OCI-LY7 (cell line): ENCODE measurements at regions not wholly inside any gene's neighbourhood (a gene's known extent, or its start where the extent isn't known, plus 50 kb on each side); places are given as distances from the start of the nearest gene placed in this dataset.

ENCODE experiments used
- BruUV-seq: library from RNA; stranded (reverse); fragments of 400-500 nt; replicated peaks from 2 replicates; lab custom pipeline; 2021; lab: Mats Ljungman, UMichigan
- CTCF ChIA-PET: fragments of 300-600 bp; sonication (Branson Sonifier 250); formaldehyde crosslinking; loops from one replicate; lab custom pipeline; 2022; ENCODE audit warnings: antibody characterized with exemption; ENCODE audit not compliant: unreplicated experiment; lab: Charles Lee
- POLR2A ChIA-PET: fragments of 300-600 bp; sonication (Branson Sonifier 250); formaldehyde crosslinking; loops from one replicate; lab custom pipeline; 2022; ENCODE audit warnings: antibody characterized with exemption; lab: Charles Lee
- DNase-seq: peaks from one replicate; pipeline ENCODE4 v3.0.0-alpha.2; 2015; ENCODE audit warnings: low spot score
- H2AFZ ChIP-seq: fragments of 200-600 bp; sonication (generic), shearing (Covaris generic); 2 replicates; pipeline ENCODE4 v1.6.1; 2014; ENCODE audit warnings: mild to moderate bottlenecking, antibody characterized with exemption, low read length, moderate library complexity
- H3K27ac ChIP-seq: fragments of 200-600 bp; sonication (generic); 2 replicates; pipeline ENCODE4 v1.5.1; 2014; ENCODE audit warnings: mixed run types, low read depth, mild to moderate bottlenecking, moderate library complexity, low read length, inconsistent platforms; ENCODE audit not compliant: poor library complexity, severe bottlenecking
- H3K36me3 ChIP-seq: fragments of 200-600 bp; sonication (generic); 2 replicates; pipeline ENCODE4 v1.6.1; 2014; ENCODE audit warnings: mild to moderate bottlenecking, antibody characterized with exemption, low read length, moderate library complexity, mixed read lengths; ENCODE audit not compliant: insufficient read depth
- H3K4me1 ChIP-seq: fragments of 200-600 bp; sonication (generic); 2 replicates; pipeline ENCODE4 v1.5.1; 2014; ENCODE audit warnings: mild to moderate bottlenecking, low read length; ENCODE audit not compliant: insufficient read depth, poor library complexity, severe bottlenecking
- H3K4me2 ChIP-seq: fragments of 200-600 bp; sonication (generic); 2 replicates; pipeline ENCODE4 v1.6.1; 2014; ENCODE audit warnings: mild to moderate bottlenecking, low read length
- H3K4me3 ChIP-seq: fragments of 200-600 bp; sonication (generic); 2 replicates; pipeline ENCODE4 v1.5.1; 2014; ENCODE audit warnings: mild to moderate bottlenecking, low read depth, low read length; ENCODE audit not compliant: poor library complexity, severe bottlenecking
- H3K79me2 ChIP-seq: fragments of 200-600 bp; sonication (generic); 2 replicates; pipeline ENCODE4 v1.6.1; 2016; ENCODE audit warnings: low read depth, mild to moderate bottlenecking, low read length, moderate library complexity, mixed read lengths; ENCODE audit not compliant: insufficient read depth
- H3K9me2 ChIP-seq: fragments of 200-600 bp; sonication (generic); 2 replicates; pipeline ENCODE4 v1.6.1; 2016; ENCODE audit warnings: mild to moderate bottlenecking, low read length, mixed read lengths; ENCODE audit not compliant: insufficient read depth
- H3K9me3 ChIP-seq: fragments of 200-600 bp; sonication (generic); 2 replicates; pipeline ENCODE4 v1.6.1; 2014; ENCODE audit warnings: mild to moderate bottlenecking, mixed run types, low read length, mixed read lengths
- H4K20me1 ChIP-seq: fragments of 200-600 bp; sonication (generic); 2 replicates; pipeline ENCODE4 v1.6.1; 2014; ENCODE audit warnings: mild to moderate bottlenecking, antibody characterized with exemption, low read length, moderate library complexity, mixed read lengths; ENCODE audit not compliant: insufficient read depth
- EZH2phosphoT487 ChIP-seq: fragments of 200-600 bp; sonication (generic); IDR thresholded peaks from 2 replicates; pipeline ENCODE4 v1.6.1; 2018; ENCODE audit warnings: low read depth, borderline replicate concordance, mild to moderate bottlenecking, mixed run types, antibody characterized with exemption, low read length, moderate library complexity, mixed read lengths
- intact Hi-C: fragments of 100-400 bp; cut with micrococcal nuclease; formaldehyde crosslinking; loops from one replicate; pipeline ENCODE4 v1.10.0; 2022; ENCODE audit not compliant: unreplicated experiment
- TF ChIP-seq, protein P1 (sequence below): fragments of 200-600 bp; sonication (generic); conservative IDR thresholded peaks from 2 replicates; pipeline ENCODE4 v1.5.1; 2014; ENCODE audit warnings: mild to moderate bottlenecking, antibody characterized with exemption, low read length, moderate library complexity, mixed read lengths

GRCh38 chr3:106673926-106674569 is 703.2 kb upstream of the CCDC54 start:
- intact Hi-C loops: no loop called here
- no peaks in the 10 kb centered on the region for H3K36me3 ChIP-seq
- ChIA-PET CTCF (no interaction called here), POLR2A (no interaction called here)
- no TSS peak for BruUV-seq
- H4K20me1 ChIP-seq: no peaks in the 10 kb centered on the region
- no peak overlapping the region for H2AFZ ChIP-seq
- H3K9me3 ChIP-seq: no peaks in the 10 kb centered on the region
- TF ChIP-seq EZH2phosphoT487: no peak
- TF ChIP-seq, protein P1, sequence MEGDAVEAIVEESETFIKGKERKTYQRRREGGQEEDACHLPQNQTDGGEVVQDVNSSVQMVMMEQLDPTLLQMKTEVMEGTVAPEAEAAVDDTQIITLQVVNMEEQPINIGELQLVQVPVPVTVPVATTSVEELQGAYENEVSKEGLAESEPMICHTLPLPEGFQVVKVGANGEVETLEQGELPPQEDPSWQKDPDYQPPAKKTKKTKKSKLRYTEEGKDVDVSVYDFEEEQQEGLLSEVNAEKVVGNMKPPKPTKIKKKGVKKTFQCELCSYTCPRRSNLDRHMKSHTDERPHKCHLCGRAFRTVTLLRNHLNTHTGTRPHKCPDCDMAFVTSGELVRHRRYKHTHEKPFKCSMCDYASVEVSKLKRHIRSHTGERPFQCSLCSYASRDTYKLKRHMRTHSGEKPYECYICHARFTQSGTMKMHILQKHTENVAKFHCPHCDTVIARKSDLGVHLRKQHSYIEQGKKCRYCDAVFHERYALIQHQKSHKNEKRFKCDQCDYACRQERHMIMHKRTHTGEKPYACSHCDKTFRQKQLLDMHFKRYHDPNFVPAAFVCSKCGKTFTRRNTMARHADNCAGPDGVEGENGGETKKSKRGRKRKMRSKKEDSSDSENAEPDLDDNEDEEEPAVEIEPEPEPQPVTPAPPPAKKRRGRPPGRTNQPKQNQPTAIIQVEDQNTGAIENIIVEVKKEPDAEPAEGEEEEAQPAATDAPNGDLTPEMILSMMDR: no peak
- H3K4me2 ChIP-seq: no peak overlapping the region
- H3K4me1 ChIP-seq: no peaks in the 10 kb centered on the region
- no peak overlapping the region for H3K27ac ChIP-seq
- no peaks in the 10 kb centered on the region for H3K9me2 ChIP-seq
- H3K4me3 ChIP-seq: no peak overlapping the region
- no peaks in the 10 kb centered on the region for H3K79me2 ChIP-seq
- no peak for DNase-seq

DNA sequence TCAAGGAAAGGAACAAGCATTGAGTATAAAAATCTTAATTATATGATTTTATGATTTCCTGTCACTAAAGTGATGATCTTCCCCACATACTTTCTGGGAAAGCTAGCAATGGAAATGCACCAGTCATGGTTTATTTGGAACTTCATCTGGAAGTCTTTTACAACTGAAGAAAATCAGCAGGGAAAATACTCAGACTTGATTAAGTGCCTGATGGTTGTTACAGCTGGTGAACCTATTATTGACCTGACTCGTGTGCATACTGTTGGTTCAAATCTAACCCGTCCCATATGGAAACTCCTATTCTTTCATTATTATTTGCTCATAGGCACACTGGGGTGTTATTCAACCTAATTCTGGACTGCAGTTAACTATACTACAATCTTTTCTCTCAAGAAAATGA is 701.8 kb upstream of the CCDC54 start:
- H3K9me2 ChIP-seq: no peaks in the 10 kb centered on the region
- H3K4me3 ChIP-seq: no peak overlapping the region
- intact Hi-C loops: no loop called here
- H4K20me1 ChIP-seq: no peaks in the 10 kb centered on the region
- H3K9me3 ChIP-seq: no peaks in the 10 kb centered on the region
- CTCF ChIA-PET: no interaction called here
- TF ChIP-seq, protein P1: no peak
- TF ChIP-seq EZH2phosphoT487: no peak
- H2AFZ ChIP-seq: no peak overlapping the region
- H3K79me2 ChIP-seq: no peaks in the 10 kb centered on the region
- H3K27ac ChIP-seq: no peak overlapping the region
- DNase-seq: no peak
- H3K36me3 ChIP-seq: no peaks in the 10 kb centered on the region
- POLR2A ChIA-PET: interaction anchor here (0.6 kb wide), 1 partner anchor 257 kb away, joined by 5 read pairs; no protein-coding TSS in a partner anchor
- H3K4me2 ChIP-seq: no peak overlapping the region
- BruUV-seq: no TSS peak
- H3K4me1 ChIP-seq: no peaks in the 10 kb centered on the region

- POLR2A ChIA-PET: interaction anchor here (0.7 kb wide), 1 partner anchor 31 kb away, joined by 4 read pairs; no protein-coding TSS in a partner anchor
- Histone ChIP-seq H3K79me2 (no peaks in the 10 kb centered on the region), H3K4me1 (no peaks in the 10 kb centered on the region), H3K4me3 (no peak overlapping the region), H3K9me2 (no peaks in the 10 kb centered on the region), H2AFZ (no peak overlapping the region), H3K36me3 (no peaks in the 10 kb centered on the region), H3K9me3 (no peaks in the 10 kb centered on the region), H4K20me1 (no peaks in the 10 kb centered on the region), H3K27ac (no peak overlapping the region), H3K4me2 (no peak overlapping the region)
- intact Hi-C loops: no loop called here
- CTCF ChIA-PET: no interaction called here
- no peak for DNase-seq
- TF ChIP-seq, protein P1: no peak
- TF ChIP-seq EZH2phosphoT487: no peak
- no TSS peak for BruUV-seq
Observed at GRCh38 chr3:106678657-106679390, 698.4 kb upstream of the CCDC54 start.
